Activated CD4-positive, alpha-beta memory T cell treated with anti-CD3 and anti-CD28 coated beads for 36 hours (primary cell): ENCODE measurements at regions not wholly inside any gene's neighbourhood (a gene's known extent, or its start where the extent isn't known, plus 50 kb on each side); places are given as distances from the start of the nearest gene placed in this dataset.

Experiments used
- CTCF ChIA-PET: fragments of 350-600 bp; sonication (Branson Sonifier 250); formaldehyde crosslinking; loops from one replicate; lab custom pipeline; 2021; ENCODE audit warnings: antibody characterized with exemption, inconsistent platforms; lab: Charles Lee
- POLR2A ChIA-PET: fragments of 350-600 bp; sonication (Branson Sonifier 250); formaldehyde crosslinking; loops from one replicate; lab custom pipeline; 2021; ENCODE audit warnings: antibody characterized with exemption; lab: Charles Lee
- DNase-seq: peaks from one replicate; pipeline ENCODE4 v3.0.0-alpha.2; 2020
- H3K27ac Mint-ChIP-seq: one replicate; pipeline ENCODE4 v1.8.0; 2021; ENCODE audit warnings: mixed read lengths
- H3K27me3 Mint-ChIP-seq: one replicate; pipeline ENCODE4 v1.8.0; 2021; ENCODE audit warnings: mixed read lengths
- H3K36me3 Mint-ChIP-seq: one replicate; pipeline ENCODE4 v1.8.0; 2021; ENCODE audit warnings: mixed read lengths
- H3K4me1 Mint-ChIP-seq: one replicate; pipeline ENCODE4 v1.8.0; 2021; ENCODE audit warnings: low read depth, mixed read lengths
- H3K4me3 Mint-ChIP-seq: one replicate; pipeline ENCODE4 v1.8.0; 2021; ENCODE audit warnings: mild to moderate bottlenecking, mixed read lengths
- H3K9me3 Mint-ChIP-seq: one replicate; pipeline ENCODE4 v1.8.0; 2021; ENCODE audit warnings: mixed read lengths
- intact Hi-C: fragments of 100-400 bp; cut with micrococcal nuclease; formaldehyde crosslinking; loops from one replicate; pipeline ENCODE4 v1.15.1; 2023

- H3K27ac Mint-ChIP-seq, result no peak overlapping the region
- intact Hi-C loops, result no loop called here
Observed at GRCh38 chr11:18994860-18995259, 55.6 kb upstream of the MRGPRX1 start.

More at GRCh38 chr11:18994860-18995259, 55.6 kb upstream of the MRGPRX1 start:
- no peak overlapping the region for H3K4me3 Mint-ChIP-seq
- no peak for DNase-seq
- H3K27me3 Mint-ChIP-seq, result peaks cover 8% of the 10 kb centered on the region
- ChIA-PET CTCF (interaction anchor here (0.7 kb wide), 1 partner anchor 265 kb away, joined by 3 read pairs; no protein-coding TSS in a partner anchor), POLR2A (no interaction called here)
- no peaks in the 10 kb centered on the region for H3K4me1 Mint-ChIP-seq
- no peaks in the 10 kb centered on the region for H3K36me3 Mint-ChIP-seq
- H3K9me3 Mint-ChIP-seq, result peaks cover 7% of the 10 kb centered on the region
